ENCODE measurements at regions not wholly inside any gene's neighbourhood (a gene's known extent, or its start where the extent isn't known, plus 50 kb on each side); places are given as distances from the start of the nearest gene placed in this dataset.

DNA sequence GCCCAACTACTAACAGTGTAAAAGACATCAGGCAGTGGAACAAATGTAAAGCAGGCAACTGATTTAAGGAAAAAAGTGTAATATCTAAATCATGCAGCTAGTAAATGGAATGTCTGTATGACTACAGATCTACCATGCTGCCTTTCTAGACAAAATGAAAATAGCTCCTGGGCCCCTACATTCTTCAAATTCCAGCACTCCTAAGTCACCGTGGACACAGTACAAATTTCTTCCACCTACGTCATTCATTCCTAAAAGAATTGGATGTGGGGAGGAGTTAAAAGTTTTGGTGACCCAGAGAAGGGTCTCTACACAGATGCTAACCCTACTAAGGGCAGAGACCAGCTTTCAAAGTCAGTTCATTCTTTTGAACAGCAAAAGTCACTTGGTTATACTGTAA, 137.2 kb upstream of the ARHGEF9 start:
- 18 to 38% methylated on average over 2 of the region's 2 CpGs for WGBS, 2 donors
- no peak for TF ChIP-seq CTCF (IDR thresholded peaks at IDR 0.05)
- no peak for ATAC-seq
- Histone ChIP-seq H3K4me1 (no peaks in the 10 kb centered on the region), H3K4me3 (no peak overlapping the region), H3K27ac (no peak overlapping the region), H3K9me3 (peaks cover 0 to 12% (median 0%) of the 10 kb centered on the region in 11 donors), H3K36me3 (no peaks in the 10 kb centered on the region), H3K27me3 (peaks cover 0 to 5% (median 0%) of the 10 kb centered on the region in 7 donors)
- intact Hi-C loops (cut with DNase I) = no loop called here
- DNase-seq = no peak

DNA sequence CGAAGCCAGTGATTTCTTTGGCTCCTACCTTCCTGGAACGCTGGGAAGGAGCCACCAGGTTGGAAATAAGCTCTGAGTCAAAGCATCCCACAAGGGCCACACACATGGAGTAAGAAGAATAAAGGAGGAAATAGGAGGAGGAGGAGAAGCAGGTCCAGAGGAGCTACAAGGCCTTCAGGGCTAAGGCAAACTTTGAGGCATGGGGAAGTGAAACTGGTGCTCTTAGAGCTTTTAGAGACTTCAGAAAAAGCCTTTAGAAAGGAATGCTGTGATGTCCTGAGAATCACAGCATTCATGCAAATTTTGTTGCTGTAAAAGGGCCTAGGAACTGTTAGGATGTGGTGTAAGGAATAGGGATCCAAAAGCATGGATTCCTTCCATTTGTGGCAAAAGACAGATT, 135.9 kb upstream of the ARHGEF9 start:
- no peak for TF ChIP-seq CTCF (IDR thresholded peaks at IDR 0.05)
- DNase-seq = no peak
- WGBS, 2 donors = 54 to 85% methylated on average over 2 of the region's 2 CpGs
- Histone ChIP-seq H3K36me3 (no peaks in the 10 kb centered on the region), H3K4me1 (no peaks in the 10 kb centered on the region), H3K27ac (no peak overlapping the region), H3K9me3 (peaks cover 0 to 12% (median 0%) of the 10 kb centered on the region in 11 donors), H3K4me3 (no peak overlapping the region), H3K27me3 (peaks cover 0 to 5% (median 0%) of the 10 kb centered on the region in 7 donors)
- no peak for ATAC-seq
- intact Hi-C loops (cut with DNase I) = no loop called here

DNA sequence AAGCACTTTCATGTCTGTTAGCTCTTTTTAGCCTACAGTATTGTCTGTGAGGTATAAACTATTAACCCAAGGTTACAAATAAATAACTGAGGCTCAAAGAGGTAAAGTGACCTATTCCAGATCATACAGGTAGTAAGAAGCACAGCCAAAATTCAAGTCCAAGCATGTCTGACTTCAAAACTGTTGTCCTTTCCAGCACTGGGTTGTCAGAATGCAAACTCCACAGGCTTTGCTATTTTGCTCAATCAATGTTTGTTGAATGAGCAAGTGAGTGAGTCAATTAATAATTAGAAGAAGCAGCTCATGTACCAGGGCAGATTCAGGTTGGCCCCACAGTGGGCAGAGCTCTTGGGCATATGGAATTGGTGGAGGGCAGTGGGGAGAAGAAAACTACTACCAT, 134.1 kb upstream of the ARHGEF9 start:
- Histone ChIP-seq H3K36me3 (no peaks in the 10 kb centered on the region), H3K4me3 (no peak overlapping the region), H3K9me3 (peaks cover 0 to 28% (median 0%) of the 10 kb centered on the region in 11 donors), H3K4me1 (no peaks in the 10 kb centered on the region), H3K27ac (no peak overlapping the region), H3K27me3 (peaks cover 0 to 5% (median 0%) of the 10 kb centered on the region in 7 donors)
- intact Hi-C loops (cut with DNase I) = no loop called here
- no peak for ATAC-seq
- no peak for TF ChIP-seq CTCF (IDR thresholded peaks at IDR 0.05)
- no peak for DNase-seq

GRCh38 chrX:63918611-63919010, 133.6 kb upstream of the ARHGEF9 start:
- DNase-seq = peak in 1 of 2 donors; percentile 19
- ATAC-seq = peak in 3 of 8 donors; percentile 42 to 65 (median 62)
- no peaks in the 10 kb centered on the region for H3K4me1 ChIP-seq
- TF ChIP-seq CTCF (IDR thresholded peaks at IDR 0.05) = peak in 6 of 9 donors; percentile 10 to 26 (median 20)
- 22 to 27% methylated on average over 1 of the region's 1 CpG for WGBS, 2 donors
- H3K27me3 ChIP-seq = peaks cover 0 to 5% (median 0%) of the 10 kb centered on the region in 7 donors
- intact Hi-C loops (cut with DNase I) = no loop called here
- no peaks in the 10 kb centered on the region for H3K36me3 ChIP-seq
- peaks cover 0 to 33% (median 0%) of the 10 kb centered on the region in 11 donors for H3K9me3 ChIP-seq
- H3K27ac ChIP-seq = no peak overlapping the region
- no peak overlapping the region for H3K4me3 ChIP-seq
